ENCODE measurements at regions not wholly inside any gene's neighbourhood (a gene's known extent, or its start where the extent isn't known, plus 50 kb on each side); places are given as distances from the start of the nearest gene placed in this dataset.

GRCh38 chrX:21056622-21057021 is 317.6 kb upstream of the CNKSR2 start:
- intact Hi-C loops (cut with DNase I) = no loop called here
- DNase-seq = no peak

GRCh38 chrX:21047034-21047455 is 327.2 kb upstream of the CNKSR2 start:
- DNase-seq = no peak
- intact Hi-C loops (cut with DNase I) = no loop called here

GRCh38 chrX:21014326-21014725 is 359.9 kb upstream of the CNKSR2 start:
- intact Hi-C loops (cut with DNase I) = no loop called here

GRCh38 chrX:21004835-21005234 is 369.4 kb upstream of the CNKSR2 start:
- intact Hi-C loops (cut with DNase I) = no loop called here
- DNase-seq = no peak

More at GRCh38 chrX:21014326-21014725, 359.9 kb upstream of the CNKSR2 start:
- DNase-seq = no peak

DNA sequence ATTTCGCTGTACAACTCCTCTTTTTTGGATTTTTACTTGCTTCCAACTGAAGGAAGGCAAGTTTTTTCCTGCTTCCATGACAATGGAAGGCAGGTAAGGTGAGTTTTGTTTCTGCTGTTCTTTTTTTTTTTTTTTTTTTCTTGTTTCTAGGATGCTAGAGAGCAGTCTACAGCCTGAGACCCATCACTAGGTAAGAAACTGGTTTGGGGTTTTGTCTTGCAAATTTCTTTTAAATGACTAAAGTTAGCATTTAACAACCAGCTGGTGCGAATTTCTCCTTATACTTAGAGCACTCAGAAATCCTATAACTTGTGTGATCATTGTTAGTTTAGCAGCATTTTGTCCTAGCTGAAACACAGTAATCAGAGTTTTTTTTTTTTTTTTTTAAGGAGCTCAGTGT is 378.4 kb upstream of the CNKSR2 start:
- DNase-seq = no peak
- intact Hi-C loops (cut with DNase I) = no loop called here

GRCh38 chrX:20989361-20989760 is 384.9 kb upstream of the CNKSR2 start:
- intact Hi-C loops (cut with DNase I) = no loop called here
- no peak for DNase-seq

DNA sequence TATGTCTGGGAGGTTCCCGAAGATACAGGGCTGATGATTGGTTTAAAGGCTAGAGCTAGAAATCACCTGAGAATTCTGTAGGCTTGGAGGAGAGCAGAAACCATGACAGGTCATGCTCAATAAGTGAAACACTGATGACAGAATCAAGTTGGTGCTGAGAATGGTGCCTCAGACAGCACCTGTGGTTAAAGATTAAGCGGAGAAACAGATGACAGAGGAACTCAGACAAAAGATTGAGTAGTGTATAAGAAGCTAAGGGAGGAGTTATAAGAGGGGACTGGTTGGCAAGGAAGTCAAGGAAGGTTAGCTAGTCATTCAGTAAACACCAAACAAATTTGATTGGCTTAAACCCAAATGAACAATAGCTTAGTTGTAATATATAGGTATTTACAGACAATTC is 385.4 kb upstream of the CNKSR2 start:
- intact Hi-C loops (cut with DNase I) = no loop called here
- DNase-seq = no peak

- intact Hi-C loops (cut with DNase I) = no loop called here
- DNase-seq = no peak
Observed at GRCh38 chrX:20988118-20988517, 386.1 kb upstream of the CNKSR2 start.

DNA sequence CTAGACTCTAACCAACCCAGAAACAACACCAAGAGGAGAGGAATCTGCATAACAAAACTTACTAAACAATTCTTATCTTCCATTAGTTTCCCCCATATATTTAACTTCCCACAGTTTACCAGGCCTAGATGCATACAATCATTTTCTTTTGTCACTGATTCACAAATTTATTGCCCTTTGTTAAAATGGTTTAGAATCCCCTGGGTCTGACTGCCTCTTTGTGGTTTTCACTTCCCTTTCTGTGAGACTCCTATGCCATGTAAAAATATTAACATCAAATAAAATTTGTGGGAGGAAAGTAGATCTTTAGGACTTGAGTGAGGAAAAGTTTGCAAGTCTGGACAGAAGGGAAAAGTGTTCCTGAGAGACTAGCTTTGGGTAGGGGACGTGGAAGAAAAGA is 393.8 kb upstream of the CNKSR2 start:
- intact Hi-C loops (cut with DNase I) = no loop called here
- DNase-seq = no peak

DNA sequence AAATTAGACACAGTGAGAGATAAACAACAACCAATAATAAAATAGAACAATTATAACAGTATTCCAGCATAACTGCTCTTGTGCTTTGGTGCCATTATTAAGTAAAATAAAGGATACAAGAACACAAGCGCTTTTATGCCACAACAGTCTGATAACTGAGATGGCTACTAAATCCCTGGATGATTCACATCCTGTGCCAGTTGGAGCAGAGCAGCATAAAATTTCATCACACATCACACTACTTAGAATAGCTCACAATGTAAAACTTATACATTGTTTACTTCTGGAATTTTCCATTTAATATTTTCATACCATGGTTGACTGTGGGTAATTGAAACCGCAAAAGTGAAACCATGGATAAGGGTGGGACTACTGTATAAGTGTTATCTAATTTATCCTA is 399.9 kb upstream of the CNKSR2 start:
- intact Hi-C loops (cut with DNase I) = no loop called here

DNA sequence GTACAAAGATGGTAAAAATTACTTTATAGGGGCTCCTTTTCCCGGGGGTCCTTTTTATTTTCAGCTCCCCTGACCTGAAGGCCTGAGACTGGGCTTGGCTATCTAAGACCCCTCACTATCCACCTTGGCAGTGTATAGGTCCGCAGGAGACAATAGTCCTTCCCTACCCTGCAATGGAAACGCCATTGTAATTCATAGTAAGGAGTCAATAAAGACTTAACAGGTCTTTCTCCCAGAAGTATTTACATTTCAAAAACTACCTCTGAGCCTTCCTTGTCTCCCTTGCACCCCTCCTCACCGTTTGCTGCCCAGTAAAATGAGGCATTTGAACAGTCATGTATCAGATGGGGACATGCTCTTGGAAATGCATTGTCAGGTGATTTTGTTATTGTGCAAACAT is 401.2 kb upstream of the CNKSR2 start:
- intact Hi-C loops (cut with DNase I) = no loop called here

More for the DNA sequence above, 399.9 kb upstream of the CNKSR2 start:
- no peak for DNase-seq

DNA sequence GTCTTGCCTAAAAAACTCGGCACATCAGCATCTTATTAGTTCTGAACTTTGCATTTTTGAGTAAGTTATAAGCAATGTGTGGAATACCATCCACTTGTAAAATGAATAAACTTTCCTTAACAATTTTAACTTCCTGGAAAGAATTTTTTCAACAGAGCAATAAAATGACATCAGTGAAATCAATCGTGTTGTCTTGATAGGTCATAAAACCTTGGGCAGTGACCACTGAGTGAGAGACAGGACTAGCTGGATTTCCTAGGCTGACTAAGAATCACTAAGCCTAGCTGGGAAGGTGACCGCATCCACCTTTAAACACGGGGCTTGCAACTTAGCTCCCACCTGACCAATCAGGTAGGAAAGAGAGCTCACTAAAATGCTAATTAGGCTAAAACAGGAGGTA is 403.0 kb upstream of the CNKSR2 start:
- intact Hi-C loops (cut with DNase I) = no loop called here
- no peak for DNase-seq

More for the DNA sequence above, 401.2 kb upstream of the CNKSR2 start:
- DNase-seq = no peak

GRCh38 chrX:20969565-20969964 is 404.7 kb upstream of the CNKSR2 start:
- intact Hi-C loops (cut with DNase I) = no loop called here
- DNase-seq = no peak

GRCh38 chrX:20968996-20969395 is 405.2 kb upstream of the CNKSR2 start:
- intact Hi-C loops (cut with DNase I) = no loop called here
- DNase-seq = no peak

DNA sequence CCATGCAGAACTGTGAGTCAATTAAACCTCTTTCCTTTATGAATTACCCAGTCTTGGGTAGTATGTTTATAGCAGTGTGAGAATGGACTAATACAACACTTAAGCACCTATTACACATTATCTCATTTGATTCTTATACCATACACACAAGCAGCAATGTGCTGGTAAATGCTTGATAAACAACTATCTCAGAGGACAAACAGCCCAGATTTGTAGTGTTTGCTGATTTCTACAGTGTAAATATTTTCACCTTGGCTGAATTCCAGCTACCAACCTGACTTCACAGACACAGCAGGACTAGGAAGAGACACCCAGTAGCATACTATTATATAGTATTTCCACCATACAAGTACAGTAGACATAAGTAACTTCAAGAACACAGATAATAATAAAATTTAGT is 406.5 kb upstream of the CNKSR2 start:
- no peak for DNase-seq
- intact Hi-C loops (cut with DNase I) = no loop called here

DNA sequence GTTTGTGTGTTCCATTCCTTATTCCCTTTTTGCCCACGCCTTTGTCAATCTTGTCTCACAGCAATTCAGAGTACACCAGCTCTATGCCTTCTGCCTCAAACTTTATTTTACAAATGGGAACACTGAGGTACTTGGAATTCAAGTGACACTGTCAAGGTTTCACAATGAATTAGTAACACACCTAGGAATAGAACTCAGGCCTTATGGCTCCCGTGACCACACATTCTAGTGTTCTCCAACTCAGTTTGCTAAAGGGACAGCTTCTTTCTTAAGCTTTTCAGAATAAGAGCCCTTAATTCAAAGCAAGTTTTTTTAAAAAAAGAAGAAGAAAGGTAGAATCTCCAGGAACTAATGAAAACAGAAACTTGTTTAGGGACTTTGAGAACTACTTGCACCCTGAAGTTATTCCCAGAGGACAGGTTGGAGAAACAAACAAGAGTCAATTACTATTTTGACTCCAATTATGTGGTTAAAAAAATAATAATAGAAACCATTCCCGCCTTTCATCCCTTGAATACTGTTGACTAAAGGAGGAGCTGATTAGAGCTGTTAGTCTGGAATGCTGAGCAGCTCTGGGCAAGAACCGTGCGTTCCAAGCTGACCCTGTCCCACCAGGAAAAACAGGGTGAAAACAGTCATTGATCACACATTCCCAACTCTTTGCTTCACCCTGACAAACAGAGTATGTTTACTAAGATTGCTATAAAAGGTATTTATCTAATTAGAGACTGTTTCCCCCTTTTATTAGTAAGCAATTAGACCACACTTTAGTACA is 408.8 kb upstream of the CNKSR2 start:
- no peak for DNase-seq
- intact Hi-C loops (cut with DNase I) = no loop called here

DNA sequence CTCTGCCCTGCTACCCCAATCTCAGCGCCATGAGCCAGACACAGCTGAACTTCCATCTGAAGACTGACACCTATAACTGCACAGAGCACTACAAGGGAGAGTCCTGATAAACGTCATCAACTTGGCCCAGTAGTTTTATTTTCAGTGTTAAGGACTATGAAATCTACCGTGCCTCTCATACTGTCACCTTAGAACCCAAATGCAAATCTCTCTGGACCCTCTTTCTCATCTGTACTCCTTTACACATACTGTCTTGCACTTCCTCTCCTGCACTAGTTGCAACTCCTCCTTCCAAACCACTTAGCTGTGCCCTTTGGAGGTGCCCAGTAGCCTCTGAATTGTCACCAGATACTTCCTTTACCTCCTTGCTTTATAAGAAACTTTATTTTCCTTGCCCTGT is 420.2 kb upstream of the CNKSR2 start:
- intact Hi-C loops (cut with DNase I) = no loop called here
- no peak for DNase-seq

DNA sequence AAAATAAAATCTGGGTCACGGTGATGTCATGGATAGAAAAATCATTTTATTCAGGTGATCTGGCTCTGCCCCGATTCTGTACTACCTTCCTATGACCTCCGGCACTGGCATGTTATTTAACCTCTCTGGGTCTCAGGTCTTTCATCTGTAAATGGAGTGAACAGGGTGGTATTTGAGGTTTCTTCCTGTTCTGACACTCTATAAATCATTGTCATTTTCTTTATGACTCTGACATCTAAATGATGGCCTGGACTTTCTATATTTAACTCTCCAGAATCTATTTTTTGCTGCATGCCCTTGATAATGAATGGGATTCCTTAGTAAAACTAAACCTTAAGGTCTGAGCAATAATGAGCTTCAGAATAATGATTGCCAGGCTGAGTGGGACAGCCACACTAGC is 422.0 kb upstream of the CNKSR2 start:
- intact Hi-C loops (cut with DNase I) = no loop called here

DNA sequence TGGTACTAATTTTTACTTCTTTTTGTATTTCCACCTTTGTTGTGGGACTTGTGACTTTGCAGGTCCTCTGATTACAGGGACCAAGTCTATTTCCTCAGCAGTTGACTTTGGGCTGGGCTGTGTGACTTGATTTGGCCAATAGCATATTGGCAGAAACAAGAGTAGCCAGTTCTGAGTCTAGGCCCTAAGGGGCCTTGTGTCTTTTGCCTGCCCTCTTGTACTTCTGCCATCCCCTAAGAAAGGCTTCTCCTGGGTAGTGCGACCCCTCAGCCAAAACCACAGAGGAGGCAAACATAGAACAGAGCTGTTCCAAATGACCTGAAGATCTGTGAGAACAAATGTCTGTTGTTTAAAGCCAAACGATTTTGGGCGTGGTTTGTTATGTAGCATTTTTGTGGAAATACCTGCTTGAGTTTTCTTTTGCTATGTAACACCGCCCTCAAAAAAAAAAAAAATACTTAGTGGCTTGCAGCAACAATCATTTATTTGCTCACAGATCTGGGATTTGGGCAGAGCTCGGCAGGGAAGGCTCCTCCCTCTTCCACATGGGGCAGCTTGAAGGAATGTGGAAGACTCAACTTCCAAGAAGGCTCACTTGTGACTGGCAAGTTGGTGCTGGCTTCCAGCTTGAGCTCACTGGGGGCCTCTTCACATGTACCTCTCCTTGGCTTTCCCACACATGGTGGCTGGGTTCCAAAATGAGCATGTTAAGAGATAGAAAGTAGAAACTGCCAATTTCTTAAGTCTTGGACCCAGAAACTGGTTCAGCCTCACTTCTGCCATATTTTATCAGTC is 423.0 kb upstream of the CNKSR2 start:
- intact Hi-C loops (cut with DNase I) = no loop called here
- no peak for DNase-seq

More for the DNA sequence above, 422.0 kb upstream of the CNKSR2 start:
- peak in 1 of 42 donors; percentile 1 for DNase-seq

DNA sequence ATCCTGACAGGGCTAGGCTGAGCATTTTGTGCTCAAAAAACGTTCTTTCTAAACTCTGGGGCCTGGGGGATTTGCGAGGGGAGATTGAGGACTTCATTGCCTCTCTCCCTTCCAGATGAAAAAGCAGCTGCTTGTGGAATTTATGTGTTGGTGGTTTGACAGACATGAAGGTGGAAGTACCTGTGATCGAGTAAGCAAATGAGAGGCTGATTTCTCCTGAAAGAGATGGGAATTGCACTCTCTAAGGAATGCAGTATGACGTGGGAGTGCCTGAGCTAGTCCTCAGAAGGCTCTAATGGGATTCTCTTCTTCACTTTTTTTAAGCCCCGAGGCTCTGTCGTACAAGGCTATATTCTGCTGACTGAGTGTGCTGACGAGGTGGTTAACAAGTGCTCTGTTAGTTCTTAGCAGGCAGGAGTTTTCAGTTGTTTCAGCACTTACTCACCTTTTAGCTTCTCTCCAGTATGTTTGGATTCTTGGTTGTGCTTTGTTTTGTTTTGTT is 426.8 kb upstream of the CNKSR2 start:
- DNase-seq = peak in 4 of 42 donors; percentile 2 to 37 (median 10)
- intact Hi-C loops (cut with DNase I) = no loop called here

Measured in head of caudate nucleus (tissue), 42 donors.